HL-60 (cell line): ENCODE measurements at regions not wholly inside any gene's neighbourhood (a gene's known extent, or its start where the extent isn't known, plus 50 kb on each side); places are given as distances from the start of the nearest gene placed in this dataset.

Experiments
- DNase-seq, 2 experiments: peaks; one replicate each; pipeline ENCODE4 v3.0.0-alpha.2; 2010 to 2020; ENCODE audit warnings: low read depth in 1 of 2, low spot score in 1 of 2
- H3K27ac ChIP-seq: fragments of 250-450 bp; sonication (Bioruptor Pico); replicated peaks from 2 replicates; pipeline ENCODE4 v1.5.1; 2020; ENCODE audit warnings: mild to moderate bottlenecking, moderate library complexity
- H3K27me3 ChIP-seq: fragments of 250-450 bp; sonication (Bioruptor Pico); 2 replicates; pipeline ENCODE4 v1.5.1; 2021; ENCODE audit warnings: mild to moderate bottlenecking, moderate library complexity; ENCODE audit not compliant: insufficient read depth, poor library complexity, severe bottlenecking
- H3K4me3 ChIP-seq: replicated peaks from 2 replicates; pipeline ENCODE4 v1.5.1; 2011; ENCODE audit warnings: mild to moderate bottlenecking, control low read depth, low read length; ENCODE audit not compliant: insufficient read depth
- CTCF ChIP-seq: IDR thresholded peaks from one replicate; pipeline ENCODE4 v1.5.1; 2011; ENCODE audit warnings: low read length, control low read depth, inconsistent platforms; ENCODE audit not compliant: insufficient read depth
- GABPA ChIP-seq: IDR thresholded peaks from 2 replicates; pipeline ENCODE4 v1.6.1; 2012; ENCODE audit warnings: low read depth
- POLR2AphosphoS5 ChIP-seq: IDR thresholded peaks from 2 replicates; pipeline ENCODE4 v1.6.1; 2012; ENCODE audit warnings: low read depth
- REST ChIP-seq: IDR thresholded peaks from 2 replicates; pipeline ENCODE4 v1.6.1; 2012; ENCODE audit warnings: low read depth; ENCODE audit not compliant: insufficient replicate concordance
- SPI1 ChIP-seq: IDR thresholded peaks from 2 replicates; pipeline ENCODE4 v1.6.1; 2012; ENCODE audit warnings: low read depth, mild to moderate bottlenecking, borderline replicate concordance

- TF ChIP-seq REST (no peak), CTCF (no peak), GABPA (no peak), SPI1 (no peak), POLR2AphosphoS5 (no peak)
- Histone ChIP-seq H3K4me3 (no peak overlapping the region), H3K27me3 (no peaks in the 10 kb centered on the region), H3K27ac (no peak overlapping the region)
- DNase-seq: no peak
Measured at GRCh38 chr18:55840601-55841170, 252.7 kb upstream of the TCF4 start.

- H3K27ac ChIP-seq: no peak overlapping the region
- DNase-seq: no peak
- TF ChIP-seq CTCF: no peak
- TF ChIP-seq POLR2AphosphoS5: no peak
- no peak for TF ChIP-seq GABPA
- no peak for TF ChIP-seq SPI1
- no peak for TF ChIP-seq REST
- no peak overlapping the region for H3K4me3 ChIP-seq
- no peaks in the 10 kb centered on the region for H3K27me3 ChIP-seq
Measured at GRCh38 chr18:55839343-55839742, 251.4 kb upstream of the TCF4 start.

GRCh38 chr18:55838841-55839240 is 250.8 kb upstream of the TCF4 start:
- no peak for DNase-seq
- no peaks in the 10 kb centered on the region for H3K27me3 ChIP-seq
- H3K27ac ChIP-seq: no peak overlapping the region
- TF ChIP-seq CTCF (no peak), SPI1 (no peak), REST (no peak), POLR2AphosphoS5 (no peak), GABPA (no peak)
- H3K4me3 ChIP-seq: no peak overlapping the region
